Stimulated activated CD4-positive, alpha-beta T cell treated with anti-CD3 and anti-CD28 coated beads, Interleukin-15, amount 100 ng/mL, for 1 hour (primary cell): ENCODE measurements at regions not wholly inside any gene's neighbourhood (a gene's known extent, or its start where the extent isn't known, plus 50 kb on each side); places are given as distances from the start of the nearest gene placed in this dataset.

Experiments used
- DNase-seq, 2 donors: peaks; one replicate each; pipeline ENCODE4 v3.0.0-alpha.2; 2020; ENCODE audit warnings: low read depth in 1 of 2, low spot score in 1 of 2

DNA sequence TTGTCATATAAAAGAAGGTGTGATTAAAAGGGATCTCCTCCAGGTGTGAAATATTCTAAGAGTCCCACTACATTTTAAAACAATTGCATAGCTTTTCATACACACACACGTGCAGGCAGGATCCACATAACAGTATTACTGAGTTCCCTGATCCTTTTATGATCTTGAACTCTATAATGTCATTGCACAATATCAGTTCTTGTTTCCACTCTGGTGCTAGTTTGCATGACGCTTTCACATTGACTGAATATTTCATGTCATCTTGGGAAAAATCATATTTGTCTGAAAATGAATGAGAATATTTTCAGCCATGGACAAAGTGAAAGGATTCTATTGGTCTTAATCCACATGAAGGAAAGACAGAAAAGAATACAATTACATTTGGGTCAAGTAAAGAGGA is 703.8 kb downstream of the CDH8 start:
- no peak for DNase-seq

DNA sequence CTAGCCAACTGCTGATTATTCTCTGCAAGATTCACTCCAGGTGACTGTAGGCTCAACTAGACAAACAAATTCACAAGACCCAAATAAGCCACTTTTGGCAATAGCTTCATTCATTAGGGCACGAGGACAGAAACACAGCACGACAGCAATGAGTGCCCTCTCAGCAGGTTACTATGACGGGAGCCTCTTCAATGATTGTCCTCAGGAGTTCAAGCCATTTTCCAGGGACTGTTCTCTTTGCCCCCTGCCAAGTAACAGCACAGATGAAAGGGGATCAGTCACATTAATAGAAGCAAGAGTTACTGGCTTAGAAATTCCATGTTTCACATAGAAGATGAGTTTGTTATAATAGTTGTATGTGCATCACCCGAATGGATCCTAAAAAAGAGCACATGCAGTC is 712.2 kb downstream of the CDH8 start:
- no peak for DNase-seq

DNA sequence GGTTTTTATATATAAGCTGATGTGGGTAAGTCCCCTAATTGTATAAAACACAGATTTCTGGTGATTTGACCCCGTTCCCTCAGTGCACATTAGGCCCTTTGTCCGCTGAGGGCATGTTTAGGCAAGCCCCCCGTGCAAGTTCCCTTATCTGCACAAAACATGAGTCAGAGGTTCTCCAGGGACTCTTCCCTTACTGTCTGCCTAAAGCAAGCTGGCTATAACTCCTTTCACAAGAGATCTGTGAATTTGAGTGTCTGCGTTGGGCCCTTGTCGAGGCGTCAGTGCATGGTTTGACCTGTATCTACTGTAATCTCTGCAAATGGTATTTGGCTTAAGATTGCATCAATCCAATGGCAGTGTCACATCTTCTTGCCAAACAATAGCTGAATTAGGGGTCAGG is 712.8 kb downstream of the CDH8 start:
- DNase-seq: no peak

DNA sequence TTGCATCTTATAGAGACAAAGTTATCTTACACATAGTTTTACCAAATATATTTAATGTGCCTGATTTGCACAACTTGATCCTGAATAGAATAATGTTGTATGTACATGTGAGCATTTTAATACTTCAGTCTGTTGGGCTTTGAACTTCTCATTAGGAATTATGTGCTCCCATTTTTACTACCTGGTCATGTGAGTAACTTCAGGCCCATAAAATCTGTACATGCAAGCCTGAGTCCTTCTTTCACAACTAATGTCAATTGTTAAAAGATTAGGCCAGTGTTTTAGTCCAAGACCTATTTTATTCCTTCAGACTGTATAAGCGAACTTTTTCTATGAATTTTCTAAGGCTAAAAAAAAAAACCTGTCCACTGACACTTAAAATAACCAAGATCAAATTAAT is 715.4 kb downstream of the CDH8 start:
- DNase-seq: no peak

DNA sequence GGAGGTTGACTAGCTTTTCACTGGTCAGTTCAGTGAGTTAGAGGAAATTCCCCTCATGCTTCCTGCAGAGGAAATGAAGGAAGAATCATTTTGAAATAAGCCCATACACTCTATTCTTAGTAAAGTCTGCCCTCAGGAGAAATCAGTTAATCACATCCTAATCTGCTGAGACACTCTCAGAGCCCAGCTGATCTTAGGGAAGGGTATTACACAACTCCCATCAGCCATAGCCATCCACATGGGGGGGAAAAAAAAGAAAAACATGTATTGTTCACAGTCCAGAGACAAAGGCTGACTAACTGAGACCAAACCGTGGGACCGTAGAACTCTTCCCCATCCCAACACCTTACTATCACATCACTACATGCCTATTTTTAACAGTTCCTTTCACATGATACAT is 722.3 kb downstream of the CDH8 start:
- DNase-seq: no peak

DNA sequence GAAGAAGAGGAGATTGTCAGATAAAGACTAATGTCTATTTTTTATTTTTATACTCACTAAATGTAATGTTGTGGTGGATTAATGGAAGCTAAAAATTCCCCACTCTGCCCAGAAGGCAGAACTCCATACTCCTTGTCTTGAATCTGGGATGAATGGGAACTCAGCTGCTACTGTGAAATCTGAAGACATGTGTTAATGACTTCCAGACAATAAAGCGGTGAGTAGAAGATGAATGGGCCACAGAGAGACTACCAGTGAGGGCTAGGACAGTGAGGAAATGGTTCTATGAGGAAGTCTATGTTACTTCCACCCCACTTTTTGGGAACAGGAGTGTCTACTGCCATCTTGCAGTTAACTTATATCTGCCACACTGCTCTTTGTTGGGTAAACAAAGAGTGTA is 726.9 kb downstream of the CDH8 start:
- DNase-seq: no peak

DNA sequence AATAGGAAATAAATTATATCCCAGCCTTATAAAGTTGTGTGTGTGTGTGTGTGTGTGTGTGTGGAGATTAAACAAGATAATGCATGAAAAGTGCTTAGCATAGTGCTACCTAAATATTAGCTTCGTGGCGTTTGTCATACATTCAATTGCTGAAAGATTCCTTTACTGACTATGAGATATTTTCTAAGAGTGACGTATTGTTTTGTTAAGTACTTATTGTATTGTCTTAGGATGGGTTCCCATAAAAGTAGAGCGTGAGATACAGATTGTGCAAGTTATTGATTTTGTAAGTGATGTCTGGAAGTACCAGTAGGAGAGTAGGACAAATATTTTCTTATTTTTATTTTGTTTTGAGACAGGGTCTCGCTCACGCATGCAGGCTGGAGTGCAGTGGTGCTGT is 730.0 kb downstream of the CDH8 start:
- DNase-seq: no peak

DNA sequence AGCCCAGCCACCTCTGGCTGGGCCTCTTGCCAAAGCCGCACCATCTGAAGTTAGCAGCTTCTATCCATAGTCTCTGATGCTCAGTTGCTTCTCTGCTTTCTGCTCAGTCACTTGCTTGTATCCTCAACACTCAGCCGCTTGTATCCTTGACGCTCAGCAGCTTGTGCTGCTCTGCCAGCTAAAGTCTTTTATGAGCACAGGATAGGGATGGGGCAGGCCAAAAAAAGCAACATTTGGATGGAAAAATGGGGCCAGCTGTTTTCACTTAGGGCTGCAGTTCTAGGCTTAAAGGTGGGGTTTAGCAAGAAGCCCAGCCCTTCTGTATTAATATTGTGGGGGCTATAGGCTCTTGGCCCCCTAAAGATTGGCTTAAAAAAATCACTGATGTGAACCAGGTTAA is 739.4 kb downstream of the CDH8 start:
- no peak for DNase-seq

DNA sequence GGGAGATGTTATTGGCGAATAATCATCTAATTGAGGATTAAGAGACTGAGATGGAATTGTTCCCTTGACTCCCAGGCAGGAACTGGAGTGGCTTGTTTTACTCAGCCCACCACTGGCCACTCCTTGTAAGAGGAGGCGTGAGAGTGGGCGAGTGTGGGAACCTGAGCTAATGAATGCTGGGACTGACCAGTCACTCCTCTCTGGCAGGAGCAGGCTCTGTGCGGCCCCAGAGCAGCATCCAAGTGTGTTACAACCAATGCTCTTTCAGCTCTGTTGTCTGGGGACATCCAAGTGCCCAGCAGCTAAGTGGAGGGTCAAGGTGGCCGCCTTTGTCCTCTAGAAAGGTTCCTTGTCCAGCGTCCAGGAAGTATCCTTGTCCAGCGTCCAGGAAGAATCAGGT is 739.9 kb downstream of the CDH8 start:
- no peak for DNase-seq

DNA sequence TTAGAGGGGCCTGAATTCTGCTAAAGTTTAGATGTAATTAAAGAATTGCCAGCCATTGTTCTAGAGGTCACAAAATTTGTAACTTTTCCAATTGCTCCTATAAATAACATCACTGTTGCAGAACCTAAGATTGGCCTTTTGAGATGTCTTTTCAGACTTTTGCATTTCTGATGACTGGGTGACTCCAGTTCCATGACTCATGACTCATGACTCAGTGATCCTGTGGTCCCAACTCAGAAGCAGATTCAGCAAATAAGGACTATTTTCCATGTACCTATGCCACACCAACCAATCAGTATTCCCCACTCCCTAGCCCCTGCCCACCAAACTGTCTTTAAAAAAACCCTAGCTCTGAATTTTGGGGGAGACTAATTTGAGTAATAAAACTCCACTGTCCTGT is 740.9 kb downstream of the CDH8 start:
- DNase-seq: no peak

DNA sequence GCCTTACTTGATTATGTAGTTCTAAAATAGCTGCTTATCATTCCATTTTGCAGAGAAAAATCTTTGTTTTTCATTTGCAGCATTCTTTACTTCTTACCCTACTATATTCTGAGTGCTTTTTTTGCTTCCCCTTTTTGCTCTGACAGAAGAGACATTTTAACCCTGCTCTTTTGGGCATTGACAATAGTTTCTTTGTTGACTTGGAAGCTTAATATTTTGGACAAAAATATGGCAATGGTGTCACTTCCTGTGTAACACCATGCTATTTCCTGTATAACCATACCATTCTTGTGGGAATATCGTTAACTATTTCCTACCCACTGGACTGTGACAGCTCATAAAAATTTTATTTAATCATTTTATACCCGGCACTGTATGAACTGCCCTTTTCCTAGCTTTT is 747.1 kb downstream of the CDH8 start:
- no peak for DNase-seq

DNA sequence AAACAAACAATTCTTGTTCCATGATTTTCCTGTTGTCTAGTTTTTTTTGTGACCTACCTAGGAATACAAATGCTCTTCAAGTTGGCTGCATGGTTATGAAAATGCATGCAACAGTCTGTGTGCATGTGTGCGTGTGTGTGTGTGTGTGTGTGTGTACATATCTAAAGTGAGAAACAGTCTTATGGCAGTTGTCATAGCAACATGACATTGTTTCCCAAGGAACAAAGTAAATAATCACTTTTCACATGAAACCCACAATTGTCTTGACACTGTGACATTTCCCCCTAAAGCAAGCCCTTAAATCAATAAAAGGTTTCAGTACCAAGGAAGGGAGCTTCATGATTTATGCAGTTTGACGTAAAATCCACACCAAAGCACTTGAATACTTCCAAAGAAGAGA is 758.4 kb downstream of the CDH8 start:
- DNase-seq: no peak

DNA sequence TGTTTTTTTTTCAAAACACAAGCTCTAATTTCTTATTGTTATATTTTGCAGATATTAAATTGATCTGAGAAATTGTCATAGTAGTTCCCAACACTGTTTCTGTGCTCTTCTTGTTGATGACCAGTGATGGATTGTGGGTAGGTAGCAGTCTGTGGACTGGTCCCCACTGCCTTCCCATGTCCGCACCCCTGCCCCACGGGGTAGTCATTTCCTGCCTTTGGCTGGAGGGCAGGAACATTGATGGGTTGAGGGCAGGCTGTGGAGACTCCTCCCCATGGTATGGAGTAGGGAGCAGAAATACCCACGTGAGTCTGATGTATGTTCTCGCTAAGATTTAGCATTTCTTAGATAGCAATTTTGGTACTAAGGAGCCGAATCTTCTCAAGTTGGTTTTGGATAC is 762.0 kb downstream of the CDH8 start:
- no peak for DNase-seq

DNA sequence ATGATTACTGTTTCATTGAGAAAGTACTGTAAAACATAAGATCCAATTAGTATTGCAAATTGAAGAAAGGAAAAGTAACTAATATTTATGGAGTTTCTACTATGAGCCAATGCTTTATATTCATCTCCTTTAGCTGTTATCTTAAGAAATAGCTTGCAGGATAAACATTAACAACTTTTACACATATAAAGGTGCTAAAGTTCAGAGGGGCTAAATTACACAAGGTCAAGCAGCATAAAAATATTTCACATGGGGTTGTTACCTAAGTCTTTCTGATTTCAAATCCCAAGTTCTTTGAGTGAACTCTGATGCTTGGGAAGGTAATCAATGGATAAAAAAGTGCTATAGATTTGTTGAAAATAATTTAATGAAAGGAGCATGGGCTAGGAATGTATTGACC is 765.5 kb downstream of the CDH8 start:
- no peak for DNase-seq

DNA sequence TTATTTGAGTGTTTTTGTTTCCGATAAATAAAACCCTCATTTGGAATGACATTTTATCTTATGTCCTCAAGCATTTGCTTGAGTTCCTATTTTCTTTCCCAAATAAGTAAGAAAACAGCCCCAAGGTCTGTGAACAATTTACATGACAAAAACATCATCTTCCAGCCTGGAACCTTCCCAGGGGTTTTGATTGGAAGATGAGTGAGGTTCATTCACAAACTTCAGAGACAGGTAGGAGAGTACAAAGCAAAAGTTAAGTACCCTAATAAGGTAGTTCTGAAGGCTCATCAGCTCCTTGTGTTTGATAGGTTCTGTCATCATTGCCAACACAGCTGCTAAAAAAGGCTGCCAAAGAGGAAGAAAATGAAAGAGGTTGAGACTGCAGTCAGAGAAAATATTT is 772.8 kb downstream of the CDH8 start:
- DNase-seq: no peak

DNA sequence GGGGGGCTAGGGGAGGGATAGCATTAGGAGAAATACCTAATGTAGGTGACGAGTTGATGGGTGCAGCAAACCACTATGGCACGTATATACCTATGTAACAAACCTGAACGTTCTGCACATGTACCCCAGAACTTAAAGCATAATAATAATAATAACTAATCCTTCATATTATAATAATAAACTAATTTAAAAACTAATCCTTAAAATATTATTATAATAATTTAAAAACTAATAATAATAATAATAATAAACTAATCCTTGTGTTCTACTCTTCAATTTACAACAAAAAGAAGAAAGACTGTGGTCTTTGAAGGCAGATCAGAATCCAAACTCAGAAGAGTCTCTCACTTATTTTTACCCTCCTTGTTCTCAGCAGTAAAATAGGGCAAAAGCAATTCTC is 774.9 kb downstream of the CDH8 start:
- no peak for DNase-seq

DNA sequence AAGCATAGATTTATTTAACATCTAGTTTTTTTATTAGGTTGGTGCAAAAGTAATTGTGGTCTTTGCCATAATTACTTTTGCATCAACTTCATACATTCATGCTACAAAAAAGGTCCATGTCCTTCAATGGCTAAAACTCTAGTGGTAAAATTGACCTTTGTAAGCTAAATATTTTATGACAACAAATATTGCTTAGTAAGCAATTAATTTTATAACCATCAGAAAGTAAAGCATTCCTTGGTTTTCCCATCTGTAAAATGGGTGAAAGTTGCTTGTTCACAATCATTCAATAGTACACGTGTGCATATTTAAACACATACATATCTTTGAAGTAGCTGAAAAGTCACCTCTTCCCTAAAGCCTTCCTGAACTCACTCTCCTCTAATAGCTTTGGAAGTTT is 789.6 kb downstream of the CDH8 start:
- no peak for DNase-seq

DNA sequence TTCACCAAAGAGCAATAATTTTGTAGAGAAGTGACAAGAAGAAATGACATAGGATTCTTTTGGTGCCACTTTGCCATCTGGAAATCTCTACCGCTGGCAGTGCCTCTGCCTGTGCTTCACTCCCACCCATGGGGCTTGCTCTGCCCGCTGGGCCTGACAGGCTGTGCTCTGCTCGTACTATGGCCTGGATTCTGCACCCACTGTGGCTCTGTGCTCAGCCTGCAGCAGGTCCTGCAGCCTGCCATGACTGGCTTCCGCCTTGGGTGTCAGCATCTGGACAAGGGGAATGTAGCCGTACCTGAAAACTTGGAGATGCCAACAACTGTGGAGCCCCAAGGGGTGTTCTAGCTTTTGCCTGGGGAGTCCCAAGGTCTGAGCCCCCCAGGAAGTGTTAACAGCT is 792.3 kb downstream of the CDH8 start:
- DNase-seq: no peak

DNA sequence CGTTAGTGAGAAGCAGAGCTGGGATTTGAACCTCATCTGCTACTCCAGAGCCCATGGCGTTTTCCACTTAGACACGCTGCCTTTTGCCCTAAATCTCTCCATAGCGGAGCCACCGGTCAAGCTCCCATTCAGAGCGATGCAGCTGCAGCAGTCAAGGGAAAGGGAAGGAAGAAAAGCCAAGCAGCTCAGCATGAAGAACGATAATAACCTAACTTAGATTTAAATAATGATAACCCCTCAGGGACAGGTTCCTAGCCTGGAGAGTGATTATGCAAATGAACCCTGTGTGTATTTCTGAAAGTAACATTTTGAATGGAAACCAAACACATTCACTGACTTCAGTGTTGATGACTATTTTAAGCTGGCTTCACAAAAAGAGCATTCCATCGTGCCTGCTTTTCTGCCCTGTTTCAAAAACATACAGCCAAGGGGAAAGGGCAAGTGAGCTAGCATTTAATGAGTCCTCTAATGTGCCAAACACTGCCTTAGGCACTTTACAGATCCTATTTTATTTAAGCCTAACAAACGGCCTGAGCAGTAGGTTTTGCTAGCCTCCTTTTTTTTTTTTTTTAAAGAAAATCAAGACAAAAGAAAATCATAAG is 798.3 kb downstream of the CDH8 start:
- no peak for DNase-seq

DNA sequence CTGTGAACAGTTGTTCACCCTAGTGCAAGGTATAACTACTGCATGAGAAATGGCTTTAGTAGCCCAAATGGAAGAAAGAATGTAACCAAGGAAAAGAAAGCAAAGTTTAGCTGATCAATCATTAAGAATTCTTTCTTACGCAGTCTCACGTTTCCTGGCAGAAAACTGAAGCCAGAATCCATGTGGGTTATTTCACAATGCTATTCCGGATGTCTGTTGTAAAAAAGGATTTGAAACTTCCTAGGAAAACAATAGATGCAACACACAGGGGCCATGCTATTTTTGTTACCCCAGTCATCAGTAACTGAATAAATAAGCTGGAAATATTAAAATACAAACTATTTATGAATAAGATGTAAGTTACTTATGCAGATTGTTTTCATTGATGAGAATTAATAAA is 802.5 kb downstream of the CDH8 start:
- DNase-seq: no peak

DNA sequence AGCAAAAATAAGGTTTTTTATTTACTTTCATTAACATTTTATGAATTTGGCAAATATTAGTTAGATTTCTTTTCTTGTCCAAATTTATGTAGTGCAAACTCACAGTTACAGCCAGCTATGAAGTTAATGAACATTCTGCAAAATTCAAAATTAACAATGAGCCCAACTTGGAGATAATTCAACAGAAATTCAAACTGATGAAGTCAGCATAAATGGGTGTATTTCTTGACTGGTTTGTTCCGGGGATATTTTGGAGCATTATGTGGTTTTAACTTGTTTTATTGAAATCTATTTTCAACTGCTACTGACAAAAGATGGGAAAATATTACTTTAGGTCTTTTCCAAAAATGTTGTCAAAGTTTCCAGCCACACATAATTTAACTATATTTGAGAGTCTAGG is 807.9 kb downstream of the CDH8 start:
- no peak for DNase-seq

DNA sequence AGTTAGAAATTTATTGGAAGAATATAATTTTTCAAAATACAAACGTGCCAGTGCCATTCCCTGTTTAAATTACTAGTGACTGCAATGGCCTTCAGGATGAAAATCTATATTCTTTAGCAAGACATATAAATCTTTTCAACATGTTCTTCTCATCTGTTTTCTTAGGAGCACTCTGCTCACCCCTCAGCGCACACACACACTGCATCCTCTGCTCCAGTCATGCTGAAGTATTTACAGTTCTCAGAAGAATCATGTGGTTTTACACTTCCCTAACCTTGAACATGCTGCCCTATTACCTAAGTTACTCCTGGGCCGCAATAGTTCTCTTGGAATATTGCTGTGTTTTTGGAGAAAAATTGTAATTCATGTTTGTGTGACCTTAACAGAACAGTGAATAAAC is 820.6 kb downstream of the CDH8 start:
- no peak for DNase-seq

DNA sequence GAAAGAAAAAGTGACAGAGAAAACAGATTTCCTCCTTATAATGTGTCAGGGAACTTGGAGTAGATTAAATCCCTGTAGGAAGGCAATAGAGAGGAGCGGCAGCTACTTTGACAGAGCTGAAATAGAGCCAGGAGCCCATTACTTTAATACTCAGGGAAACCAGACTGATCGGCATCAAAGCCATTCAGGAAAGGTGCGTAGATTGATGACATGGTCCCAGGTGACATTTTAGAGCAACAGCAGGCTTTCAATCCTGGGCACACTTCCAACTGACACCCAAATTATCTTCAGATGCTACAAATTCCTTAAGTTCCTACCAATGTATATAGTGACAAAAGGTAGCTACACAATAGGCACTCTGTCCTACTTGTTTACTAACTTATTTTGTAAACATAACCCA is 821.5 kb downstream of the CDH8 start:
- DNase-seq: no peak

DNA sequence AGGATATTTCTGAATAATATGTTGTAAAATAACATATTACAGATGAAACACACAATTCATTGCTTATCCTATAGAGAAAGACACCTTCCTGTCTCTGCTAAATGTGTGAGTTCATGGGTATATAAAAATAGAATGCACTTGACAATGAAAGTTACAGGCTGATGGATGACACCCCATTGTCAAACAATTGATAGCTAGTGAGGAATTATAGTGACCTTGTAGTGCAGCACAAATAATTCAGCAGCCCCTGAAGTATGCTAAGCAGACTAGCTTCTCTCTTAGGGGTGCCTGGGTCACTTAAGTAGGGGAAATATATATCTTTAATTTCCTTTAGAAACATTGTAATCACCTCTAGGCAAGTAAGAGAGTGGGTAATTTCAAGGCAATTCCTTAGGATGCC is 826.2 kb downstream of the CDH8 start:
- DNase-seq: no peak
